Right kidney (tissue), 1 donor: ENCODE measurements at regions not wholly inside any gene's neighbourhood (a gene's known extent, or its start where the extent isn't known, plus 50 kb on each side); places are given as distances from the start of the nearest gene placed in this dataset.
"Not testable (repeated sequence)": the region's sequence is repeated elsewhere in the genome, so short reads cannot be mapped to it uniquely, and the experiment has no call there.

Experiments used
- DNase-seq: peaks from one replicate; pipeline ENCODE4 v3.0.0-alpha.2; 2016

GRCh38 chr4:85106805-85107336, 140.4 kb upstream of the WDFY3 start:
- DNase-seq = no peak

GRCh38 chr4:85107553-85107952, 141.1 kb upstream of the WDFY3 start:
- DNase-seq = no peak

GRCh38 chr4:85113706-85114105, 147.2 kb upstream of the WDFY3 start:
- DNase-seq = no peak

GRCh38 chr4:85114526-85114925, 148.0 kb upstream of the WDFY3 start:
- DNase-seq = no peak

- no peak for DNase-seq
These were observed 149.5 kb upstream of the WDFY3 start for GRCh38 chr4:85116008-85116407.

GRCh38 chr4:85125688-85126087, 159.2 kb upstream of the WDFY3 start:
- no peak for DNase-seq

- no peak for DNase-seq
These were observed 160.6 kb upstream of the WDFY3 start for GRCh38 chr4:85126991-85127591.

- DNase-seq = peak; percentile 37
These were observed 161.2 kb upstream of the WDFY3 start for GRCh38 chr4:85127653-85128052.

GRCh38 chr4:85128246-85129204, 162.0 kb upstream of the WDFY3 start:
- no peak for DNase-seq

GRCh38 chr4:85129354-85130125, 163.1 kb upstream of the WDFY3 start:
- DNase-seq = not testable (repeated sequence)

- DNase-seq = no peak
These were observed 165.6 kb upstream of the WDFY3 start for GRCh38 chr4:85132117-85132516.

GRCh38 chr4:85132570-85132969, 166.1 kb upstream of the WDFY3 start:
- no peak for DNase-seq

- DNase-seq = not testable (repeated sequence)
These were observed 173.3 kb upstream of the WDFY3 start for GRCh38 chr4:85139749-85140148.

- no peak for DNase-seq
These were observed 176.0 kb upstream of the WDFY3 start for GRCh38 chr4:85142451-85142850.

- no peak for DNase-seq
These were observed 181.1 kb upstream of the WDFY3 start for GRCh38 chr4:85147481-85148076.

GRCh38 chr4:85149676-85150075, 183.2 kb upstream of the WDFY3 start:
- DNase-seq = no peak

- DNase-seq = no peak
These were observed 184.9 kb upstream of the WDFY3 start for GRCh38 chr4:85151371-85151770.

GRCh38 chr4:85151786-85152185, 185.3 kb upstream of the WDFY3 start:
- no peak for DNase-seq

GRCh38 chr4:85152480-85152879, 186.0 kb upstream of the WDFY3 start:
- no peak for DNase-seq

- DNase-seq = no peak
These were observed 186.7 kb upstream of the WDFY3 start for GRCh38 chr4:85153221-85153620.

- DNase-seq = no peak
These were observed 188.1 kb upstream of the WDFY3 start for GRCh38 chr4:85154591-85154990.

- peak; percentile 2 for DNase-seq
These were observed 199.3 kb upstream of the WDFY3 start for GRCh38 chr4:85165808-85166207.
